ENCODE measurements at regions not wholly inside any gene's neighbourhood (a gene's known extent, or its start where the extent isn't known, plus 50 kb on each side); places are given as distances from the start of the nearest gene placed in this dataset.

GRCh38 chr2:122249673-122250072 is 494.2 kb downstream of the TSN start:
- H3K4me3 ChIP-seq (ENCODE audit: low read length in 3 of 3): no peak overlapping the region
- TF ChIP-seq, protein P1, sequence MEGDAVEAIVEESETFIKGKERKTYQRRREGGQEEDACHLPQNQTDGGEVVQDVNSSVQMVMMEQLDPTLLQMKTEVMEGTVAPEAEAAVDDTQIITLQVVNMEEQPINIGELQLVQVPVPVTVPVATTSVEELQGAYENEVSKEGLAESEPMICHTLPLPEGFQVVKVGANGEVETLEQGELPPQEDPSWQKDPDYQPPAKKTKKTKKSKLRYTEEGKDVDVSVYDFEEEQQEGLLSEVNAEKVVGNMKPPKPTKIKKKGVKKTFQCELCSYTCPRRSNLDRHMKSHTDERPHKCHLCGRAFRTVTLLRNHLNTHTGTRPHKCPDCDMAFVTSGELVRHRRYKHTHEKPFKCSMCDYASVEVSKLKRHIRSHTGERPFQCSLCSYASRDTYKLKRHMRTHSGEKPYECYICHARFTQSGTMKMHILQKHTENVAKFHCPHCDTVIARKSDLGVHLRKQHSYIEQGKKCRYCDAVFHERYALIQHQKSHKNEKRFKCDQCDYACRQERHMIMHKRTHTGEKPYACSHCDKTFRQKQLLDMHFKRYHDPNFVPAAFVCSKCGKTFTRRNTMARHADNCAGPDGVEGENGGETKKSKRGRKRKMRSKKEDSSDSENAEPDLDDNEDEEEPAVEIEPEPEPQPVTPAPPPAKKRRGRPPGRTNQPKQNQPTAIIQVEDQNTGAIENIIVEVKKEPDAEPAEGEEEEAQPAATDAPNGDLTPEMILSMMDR (IDR thresholded peaks at IDR 0.05; ENCODE audit: borderline replicate concordance, extremely low read depth, insufficient read depth): no peak
- no peak overlapping the region for H3K9ac ChIP-seq (ENCODE audit: low read length in 3 of 3)
- FAIRE-seq (no peak), DNase-seq (no peak)
- H3K4me1 ChIP-seq (ENCODE audit: control insufficient read depth in 2 of 3, insufficient read depth in 2 of 3, low read depth in 1 of 3, low read length in 3 of 3): no peaks in the 10 kb centered on the region
- intact Hi-C loops (cut with DNase I): no loop called here
- no peaks in the 10 kb centered on the region for H3K27me3 ChIP-seq (ENCODE audit: control insufficient read depth, insufficient read depth, low read length)
- no peak overlapping the region for H3K27ac ChIP-seq (ENCODE audit: low read depth in 2 of 2, low read length in 2 of 2)
- H3K36me3 ChIP-seq (ENCODE audit: control insufficient read depth in 2 of 3, insufficient read depth in 3 of 3, low read length in 3 of 3): no peaks in the 10 kb centered on the region
- H3K9me3 ChIP-seq (ENCODE audit: control insufficient read depth in 2 of 3, insufficient read depth in 1 of 3, low read length in 3 of 3): no peaks in the 10 kb centered on the region

DNA sequence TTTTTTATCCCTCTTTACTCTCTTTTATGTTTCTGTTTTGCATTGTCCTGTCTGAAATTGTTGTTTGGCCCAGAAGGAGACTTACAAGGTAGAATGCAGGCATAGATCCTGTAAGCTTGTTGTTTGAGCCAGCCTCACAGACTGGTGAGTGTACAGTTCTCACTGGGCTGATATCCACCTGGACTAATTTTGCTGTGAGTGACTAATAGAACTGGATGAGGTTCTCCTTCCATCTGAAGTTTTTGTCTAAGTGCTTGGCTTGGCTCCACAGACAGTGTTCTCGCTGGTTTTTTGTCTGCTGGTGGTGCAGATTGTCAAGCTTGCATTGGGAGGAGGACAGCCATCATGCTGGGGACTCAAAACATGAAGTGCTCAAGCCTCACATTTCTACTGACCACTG is 495.7 kb downstream of the TSN start:
- Histone ChIP-seq H3K4me3 (ENCODE audit: low read length in 3 of 3) (no peak overlapping the region), H3K9me3 (ENCODE audit: control insufficient read depth in 2 of 3, insufficient read depth in 1 of 3, low read length in 3 of 3) (no peaks in the 10 kb centered on the region), H3K27me3 (ENCODE audit: control insufficient read depth, insufficient read depth, low read length) (no peaks in the 10 kb centered on the region), H3K9ac (ENCODE audit: low read length in 3 of 3) (no peak overlapping the region), H3K27ac (ENCODE audit: low read depth in 2 of 2, low read length in 2 of 2) (no peak overlapping the region), H3K4me1 (ENCODE audit: control insufficient read depth in 2 of 3, insufficient read depth in 2 of 3, low read depth in 1 of 3, low read length in 3 of 3) (no peaks in the 10 kb centered on the region), H3K36me3 (ENCODE audit: control insufficient read depth in 2 of 3, insufficient read depth in 3 of 3, low read length in 3 of 3) (no peaks in the 10 kb centered on the region)
- FAIRE-seq (no peak), DNase-seq (no peak)
- TF ChIP-seq, protein P1 (IDR thresholded peaks at IDR 0.05; ENCODE audit: borderline replicate concordance, extremely low read depth, insufficient read depth): no peak
- intact Hi-C loops (cut with DNase I): no loop called here

DNA sequence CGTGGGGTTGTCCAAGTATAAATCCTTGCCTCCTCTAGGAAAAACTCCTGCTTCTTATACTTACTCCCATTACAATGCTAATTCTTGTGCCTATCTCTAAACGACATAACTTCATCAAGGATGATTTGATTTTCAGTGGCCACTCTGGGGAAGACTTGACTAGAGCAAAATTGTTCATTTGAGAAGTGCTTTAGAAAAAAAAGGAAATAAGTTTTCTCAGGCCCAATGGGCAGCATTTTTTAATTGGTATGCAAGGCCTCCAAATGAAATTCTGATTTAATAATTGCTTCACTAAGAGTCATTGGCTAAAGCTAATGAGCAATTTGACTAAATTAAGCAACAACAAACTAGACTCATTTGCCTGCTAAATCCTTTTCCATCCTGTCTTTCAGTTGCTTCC is 496.1 kb downstream of the TSN start:
- H3K9me3 ChIP-seq (ENCODE audit: control insufficient read depth in 2 of 3, insufficient read depth in 1 of 3, low read length in 3 of 3): no peaks in the 10 kb centered on the region
- intact Hi-C loops (cut with DNase I): no loop called here
- no peak for FAIRE-seq

DNA sequence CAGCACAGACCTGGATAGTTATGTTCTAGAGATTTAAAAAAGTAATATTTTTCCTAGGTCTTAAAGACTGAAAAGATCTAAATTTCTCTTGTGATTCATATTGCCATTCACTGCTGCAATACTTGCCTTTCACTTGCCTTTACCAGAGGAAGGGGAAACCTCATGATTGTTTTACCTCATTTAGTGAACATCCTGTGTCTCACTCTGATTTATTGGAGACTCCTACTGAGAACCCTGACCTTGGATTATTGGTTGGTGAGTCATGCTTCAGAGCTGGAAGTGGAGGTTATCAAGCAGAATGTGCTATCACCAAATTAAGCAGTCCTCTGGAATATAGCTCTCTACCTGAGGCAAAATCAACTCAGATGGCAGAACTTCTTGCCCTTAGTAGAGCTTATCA is 500.5 kb downstream of the TSN start:
- FAIRE-seq (no peak), DNase-seq (no peak)
- Histone ChIP-seq H3K27ac (ENCODE audit: low read depth in 2 of 2, low read length in 2 of 2) (no peak overlapping the region), H3K9me3 (ENCODE audit: control insufficient read depth in 2 of 3, insufficient read depth in 1 of 3, low read length in 3 of 3) (no peaks in the 10 kb centered on the region), H3K36me3 (ENCODE audit: control insufficient read depth in 2 of 3, insufficient read depth in 3 of 3, low read length in 3 of 3) (no peaks in the 10 kb centered on the region), H3K4me1 (ENCODE audit: control insufficient read depth in 2 of 3, insufficient read depth in 2 of 3, low read depth in 1 of 3, low read length in 3 of 3) (no peaks in the 10 kb centered on the region), H3K27me3 (ENCODE audit: control insufficient read depth, insufficient read depth, low read length) (no peaks in the 10 kb centered on the region), H3K4me3 (ENCODE audit: low read length in 3 of 3) (no peak overlapping the region), H3K9ac (ENCODE audit: low read length in 3 of 3) (no peak overlapping the region)
- intact Hi-C loops (cut with DNase I): no loop called here
- TF ChIP-seq, protein P1 (IDR thresholded peaks at IDR 0.05; ENCODE audit: borderline replicate concordance, extremely low read depth, insufficient read depth): no peak

More for the DNA sequence above, 496.1 kb downstream of the TSN start:
- no peak overlapping the region for H3K27ac ChIP-seq (ENCODE audit: low read depth in 2 of 2, low read length in 2 of 2)
- no peak for DNase-seq
- H3K9ac ChIP-seq (ENCODE audit: low read length in 3 of 3): no peak overlapping the region
- TF ChIP-seq, protein P1 (IDR thresholded peaks at IDR 0.05; ENCODE audit: borderline replicate concordance, extremely low read depth, insufficient read depth): no peak
- no peaks in the 10 kb centered on the region for H3K4me1 ChIP-seq (ENCODE audit: control insufficient read depth in 2 of 3, insufficient read depth in 2 of 3, low read depth in 1 of 3, low read length in 3 of 3)
- no peak overlapping the region for H3K4me3 ChIP-seq (ENCODE audit: low read length in 3 of 3)
- H3K27me3 ChIP-seq (ENCODE audit: control insufficient read depth, insufficient read depth, low read length): no peaks in the 10 kb centered on the region
- no peaks in the 10 kb centered on the region for H3K36me3 ChIP-seq (ENCODE audit: control insufficient read depth in 2 of 3, insufficient read depth in 3 of 3, low read length in 3 of 3)
